ENCODE measurements at regions not wholly inside any gene's neighbourhood (a gene's known extent, or its start where the extent isn't known, plus 50 kb on each side); places are given as distances from the start of the nearest gene placed in this dataset.

GRCh38 chr15:66957431-66957720 is 108.0 kb upstream of the SMAD3 start:
- no peak overlapping the region for H3K4me3 ChIP-seq (replicated peaks in 1 of 2; ENCODE audit: low read depth in 2 of 2, low read length in 2 of 2)
- DNase-seq (ENCODE audit: low read depth in 2 of 2) = no peak
- TF ChIP-seq CTCF (IDR thresholded peaks at IDR 0.05; ENCODE audit: low read depth, low read length) = no peak

- no peak for DNase-seq (ENCODE audit: low read depth in 2 of 2)
- TF ChIP-seq CTCF (IDR thresholded peaks at IDR 0.05; ENCODE audit: low read depth, low read length) = no peak
- H3K4me3 ChIP-seq (replicated peaks in 1 of 2; ENCODE audit: low read depth in 2 of 2, low read length in 2 of 2) = no peak overlapping the region
These were observed 106.3 kb upstream of the SMAD3 start for GRCh38 chr15:66959066-66959465.

- no peak for DNase-seq (ENCODE audit: low read depth in 2 of 2)
- no peak for TF ChIP-seq CTCF (IDR thresholded peaks at IDR 0.05; ENCODE audit: low read depth, low read length)
- no peak overlapping the region for H3K4me3 ChIP-seq (replicated peaks in 1 of 2; ENCODE audit: low read depth in 2 of 2, low read length in 2 of 2)
These were observed 105.5 kb upstream of the SMAD3 start for GRCh38 chr15:66959875-66960274.

GRCh38 chr15:66960519-66960918 is 104.9 kb upstream of the SMAD3 start:
- DNase-seq (ENCODE audit: low read depth in 2 of 2) = no peak
- H3K4me3 ChIP-seq (replicated peaks in 1 of 2; ENCODE audit: low read depth in 2 of 2, low read length in 2 of 2) = no peak overlapping the region
- no peak for TF ChIP-seq CTCF (IDR thresholded peaks at IDR 0.05; ENCODE audit: low read depth, low read length)

- no peak for TF ChIP-seq CTCF (IDR thresholded peaks at IDR 0.05; ENCODE audit: low read depth, low read length)
- peak in 1 of 2 donors; percentile 29 for DNase-seq (ENCODE audit: low read depth in 2 of 2)
- no peak overlapping the region for H3K4me3 ChIP-seq (replicated peaks in 1 of 2; ENCODE audit: low read depth in 2 of 2, low read length in 2 of 2)
These were observed 104.0 kb upstream of the SMAD3 start for GRCh38 chr15:66961407-66961884.

GRCh38 chr15:66961901-66962300 is 103.5 kb upstream of the SMAD3 start:
- no peak for TF ChIP-seq CTCF (IDR thresholded peaks at IDR 0.05; ENCODE audit: low read depth, low read length)
- no peak overlapping the region for H3K4me3 ChIP-seq (replicated peaks in 1 of 2; ENCODE audit: low read depth in 2 of 2, low read length in 2 of 2)
- DNase-seq (ENCODE audit: low read depth in 2 of 2) = no peak

- no peak overlapping the region for H3K4me3 ChIP-seq (replicated peaks in 1 of 2; ENCODE audit: low read depth in 2 of 2, low read length in 2 of 2)
- TF ChIP-seq CTCF (IDR thresholded peaks at IDR 0.05; ENCODE audit: low read depth, low read length) = no peak
- no peak for DNase-seq (ENCODE audit: low read depth in 2 of 2)
These were observed 102.9 kb upstream of the SMAD3 start for GRCh38 chr15:66962522-66962921.

Data from cardiac fibroblast (primary cell).